Omental fat pad (tissue), 3 donors: ENCODE measurements at regions not wholly inside any gene's neighbourhood (a gene's known extent, or its start where the extent isn't known, plus 50 kb on each side); places are given as distances from the start of the nearest gene placed in this dataset.

Experiments used
- ATAC-seq: fragments of 150-250 bp; one replicate; pipeline ENCODE4 v1.9.1; 2016; ENCODE audit warnings: mild to moderate bottlenecking, moderate library complexity; ENCODE audit not compliant: low FRiP score
- DNase-seq: peaks from one replicate; pipeline ENCODE4 v3.0.0-alpha.2; 2019; ENCODE audit warnings: low spot score
- CTCF ChIP-seq, 3 donors: fragments of 450-650 bp; IDR thresholded peaks; one replicate each; pipeline ENCODE4 v1.5.1; 2016 to 2017; ENCODE audit warnings: antibody characterized with exemption in 3 of 3, mild to moderate bottlenecking in 3 of 3, moderate library complexity in 2 of 3

DNA sequence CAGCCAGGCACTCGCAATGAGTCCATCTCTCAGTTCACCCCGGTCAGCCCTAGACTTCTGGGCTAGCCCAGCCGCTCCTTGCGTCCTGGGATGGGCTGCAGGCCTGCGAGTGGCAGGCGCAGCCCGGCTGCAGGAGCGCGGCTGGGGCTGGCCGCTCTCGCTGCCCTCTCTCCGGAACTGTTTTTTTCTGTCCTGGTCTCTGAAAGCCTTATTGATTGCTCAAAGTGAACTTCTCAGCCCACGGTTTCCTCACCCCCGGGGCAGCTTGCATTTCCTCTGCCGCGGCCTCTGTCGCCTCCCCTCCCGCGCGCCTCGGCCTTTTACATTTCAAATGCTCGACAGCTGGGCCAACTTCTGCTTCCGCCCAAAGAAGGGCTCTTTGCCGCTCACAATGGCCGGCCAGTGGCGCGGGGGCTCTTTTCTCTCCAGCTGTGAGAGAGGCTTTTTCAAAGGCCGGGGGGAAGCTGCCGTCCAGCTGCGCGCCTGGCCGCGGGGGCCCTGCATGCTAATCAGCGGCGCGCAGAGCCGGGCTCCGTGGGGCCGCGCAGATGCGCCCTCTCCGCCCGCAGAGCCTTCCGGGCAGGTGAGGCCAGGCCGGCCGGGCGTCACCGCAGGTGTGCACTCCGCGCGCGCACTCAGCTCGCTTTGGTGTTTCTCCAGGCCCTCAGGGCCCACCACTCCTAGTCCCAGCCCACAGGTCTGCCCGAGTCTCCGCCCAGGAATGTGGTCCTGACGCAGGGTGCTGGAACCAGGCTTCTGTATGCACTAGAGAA, 513.8 kb downstream of the RNF144A start:
- DNase-seq, result no peak
- peak; percentile 22 for ATAC-seq
- TF ChIP-seq CTCF (IDR thresholded peaks at IDR 0.05), result no peak

GRCh38 chr2:7432436-7432835, 515.2 kb downstream of the RNF144A start:
- TF ChIP-seq CTCF (IDR thresholded peaks at IDR 0.05), result no peak
- DNase-seq (no peak), ATAC-seq (no peak)

- ATAC-seq, result no peak
- no peak for TF ChIP-seq CTCF (IDR thresholded peaks at IDR 0.05)
- no peak for DNase-seq
Observed at GRCh38 chr2:7436096-7436906, 519.1 kb downstream of the RNF144A start.

DNA sequence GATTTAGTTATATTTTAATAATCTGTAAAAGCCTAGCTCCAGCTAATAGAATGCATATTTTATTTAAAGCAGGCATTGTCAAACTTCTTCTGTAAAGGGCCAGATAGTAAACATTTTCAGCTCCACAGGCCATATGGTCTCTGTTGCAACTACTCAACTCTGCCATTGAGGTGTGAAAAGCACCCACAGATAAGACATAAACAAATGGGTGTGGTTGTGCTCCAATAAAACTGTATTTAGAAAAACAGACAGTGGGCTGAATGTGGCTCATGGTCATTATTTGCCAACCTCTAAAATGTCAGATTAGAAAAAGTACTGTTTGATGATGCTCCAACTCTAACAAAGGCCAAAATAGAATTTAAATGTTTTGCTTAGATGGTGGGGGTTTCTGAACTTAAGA, 519.9 kb downstream of the RNF144A start:
- no peak for TF ChIP-seq CTCF (IDR thresholded peaks at IDR 0.05)
- no peak for ATAC-seq
- no peak for DNase-seq

GRCh38 chr2:7437716-7438632, 520.8 kb downstream of the RNF144A start:
- TF ChIP-seq CTCF (IDR thresholded peaks at IDR 0.05), result no peak
- DNase-seq (no peak), ATAC-seq (no peak)

DNA sequence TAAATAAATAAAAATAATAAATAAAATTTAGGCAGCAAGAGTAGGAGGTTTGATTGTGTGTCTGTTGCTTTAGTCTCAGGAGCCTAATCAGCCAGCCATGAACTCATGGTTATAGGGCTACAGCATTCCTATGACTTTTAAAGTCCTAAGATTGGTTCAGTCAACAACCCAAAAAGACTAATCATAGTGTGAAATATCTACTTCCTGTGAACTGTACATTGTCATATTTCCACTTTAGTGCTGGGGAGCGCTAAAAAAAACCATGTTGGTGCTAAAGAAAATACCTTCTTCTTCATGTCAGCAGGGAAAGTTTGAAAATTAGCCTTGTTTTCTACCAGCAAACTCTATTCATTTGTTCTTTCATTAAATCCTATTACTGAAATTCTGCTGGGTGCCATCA, 521.6 kb downstream of the RNF144A start:
- DNase-seq, result no peak
- ATAC-seq, result no peak
- no peak for TF ChIP-seq CTCF (IDR thresholded peaks at IDR 0.05)
